MCF 10A (cell line): ENCODE measurements at regions not wholly inside any gene's neighbourhood (a gene's known extent, or its start where the extent isn't known, plus 50 kb on each side); places are given as distances from the start of the nearest gene placed in this dataset.
A peak's percentile ranks its signal among the peaks of the same experiment; 100 is the strongest.

Source experiments
- BruUV-seq: library from RNA; stranded (reverse); fragments of 400-500 nt; replicated peaks from 2 replicates; lab custom pipeline; 2021; lab: Mats Ljungman, UMichigan
- CTCF ChIA-PET: fragments of 300-600 bp; sonication (Branson Sonifier 250); formaldehyde crosslinking; extraction: SDS; loops from one replicate; lab custom pipeline; 2021; ENCODE audit warnings: antibody characterized with exemption, inconsistent platforms; lab: Yijun Ruan, JAX
- POLR2A ChIA-PET: fragments of 300-600, 350-650 bp; sonication (Branson Sonifier 250); formaldehyde crosslinking; extraction: SDS; loops from one replicate; lab custom pipeline; 2020; ENCODE audit warnings: antibody characterized with exemption, inconsistent platforms; lab: Yijun Ruan, JAX
- DNase-seq: peaks from one replicate; pipeline ENCODE4 v3.0.0-alpha.2; 2018; ENCODE audit not compliant: unreplicated experiment
- H3K27ac Mint-ChIP-seq: one replicate; pipeline ENCODE4 v1.8.0; 2022; ENCODE audit warnings: mild to moderate bottlenecking, low read depth, mixed read lengths; ENCODE audit not compliant: unreplicated experiment
- H3K27me3 Mint-ChIP-seq: one replicate; pipeline ENCODE4 v1.8.0; 2022; ENCODE audit warnings: mixed read lengths; ENCODE audit not compliant: insufficient read depth, unreplicated experiment
- H3K36me3 Mint-ChIP-seq: one replicate; pipeline ENCODE4 v1.8.0; 2022; ENCODE audit warnings: mild to moderate bottlenecking, moderate library complexity, mixed read lengths; ENCODE audit not compliant: insufficient read depth, unreplicated experiment
- H3K4me1 Mint-ChIP-seq: one replicate; pipeline ENCODE4 v1.8.0; 2022; ENCODE audit warnings: mixed read lengths; ENCODE audit not compliant: insufficient read depth, unreplicated experiment
- H3K4me3 Mint-ChIP-seq: one replicate; pipeline ENCODE4 v1.8.0; 2022; ENCODE audit warnings: mild to moderate bottlenecking, moderate library complexity, mixed read lengths; ENCODE audit not compliant: unreplicated experiment
- H3K9me3 Mint-ChIP-seq: one replicate; pipeline ENCODE4 v1.8.0; 2022; ENCODE audit warnings: mixed read lengths; ENCODE audit not compliant: unreplicated experiment
- CTCF ChIP-seq: fragments of 200-600 bp; IDR thresholded peaks from one replicate; pipeline ENCODE4 v1.8.0; 2022; ENCODE audit warnings: antibody characterized with exemption, mild to moderate bottlenecking; ENCODE audit not compliant: unreplicated experiment
- intact Hi-C: fragments of 100-400 bp; cut with micrococcal nuclease; formaldehyde crosslinking; loops from 2 replicates; pipeline ENCODE4 v1.14.1; 2022

GRCh38 chr10:62491597-62491996 is 117.4 kb downstream of the ZNF365 start:
- intact Hi-C loops, result no loop called here
- ChIA-PET CTCF (interaction anchor here (0.6 to 3.6 kb wide), 7 partner anchors 54 to 1613 kb away, joined by 3 to 13 read pairs (median 4); no protein-coding TSS in a partner anchor), POLR2A (interaction anchor here (0.6 to 1.0 kb wide), 5 partner anchors 11 to 341 kb away, joined by 3 read pairs; partner anchors contain the start of gene ADO)
- no peak overlapping the region for H3K4me3 Mint-ChIP-seq
- DNase-seq, result peak; percentile 31
- H3K36me3 Mint-ChIP-seq, result no peaks in the 10 kb centered on the region
- TF ChIP-seq CTCF, result no peak
- H3K4me1 Mint-ChIP-seq, result no peaks in the 10 kb centered on the region
- no TSS peak for BruUV-seq
- no peaks in the 10 kb centered on the region for H3K9me3 Mint-ChIP-seq
- H3K27ac Mint-ChIP-seq, result no peak overlapping the region
- H3K27me3 Mint-ChIP-seq, result no peaks in the 10 kb centered on the region

- Mint-ChIP-seq H3K27me3 (no peaks in the 10 kb centered on the region), H3K4me1 (no peaks in the 10 kb centered on the region), H3K4me3 (no peak overlapping the region), H3K27ac (no peak overlapping the region), H3K36me3 (no peaks in the 10 kb centered on the region), H3K9me3 (no peaks in the 10 kb centered on the region)
- intact Hi-C loops, result loop anchor here (1.0 to 2.0 kb wide), 4 partner anchors 55 to 666 kb away; no protein-coding TSS in a partner anchor
- ChIA-PET CTCF (interaction anchor here (0.6 to 3.6 kb wide), 11 partner anchors 21 to 1612 kb away, joined by 3 to 13 read pairs (median 4); no protein-coding TSS in a partner anchor), POLR2A (interaction anchor here (0.6 to 1.0 kb wide), 4 partner anchors 53 to 340 kb away, joined by 3 read pairs; partner anchors contain the start of gene ADO)
- TF ChIP-seq CTCF, result peak; percentile 48
- no TSS peak for BruUV-seq
- DNase-seq, result peak; percentile 61
Measured at GRCh38 chr10:62492012-62492869, 118.1 kb downstream of the ZNF365 start.

- Mint-ChIP-seq H3K4me3 (no peak overlapping the region), H3K36me3 (no peaks in the 10 kb centered on the region), H3K4me1 (no peaks in the 10 kb centered on the region), H3K9me3 (no peaks in the 10 kb centered on the region), H3K27ac (no peak overlapping the region), H3K27me3 (no peaks in the 10 kb centered on the region)
- no peak for DNase-seq
- ChIA-PET CTCF (interaction anchor here (0.7 to 3.6 kb wide), 6 partner anchors 20 to 257 kb away, joined by 3 to 13 read pairs (median 4); no protein-coding TSS in a partner anchor), POLR2A (no interaction called here)
- no peak for TF ChIP-seq CTCF
- intact Hi-C loops, result loop anchor here (1.0 to 2.0 kb wide), 4 partner anchors 56 to 665 kb away; no protein-coding TSS in a partner anchor
- no TSS peak for BruUV-seq
Measured at GRCh38 chr10:62492870-62493180, 118.7 kb downstream of the ZNF365 start.

- no peaks in the 10 kb centered on the region for H3K4me1 Mint-ChIP-seq
- BruUV-seq, result no TSS peak
Measured at GRCh38 chr10:62496925-62497324, 122.8 kb downstream of the ZNF365 start.

More at GRCh38 chr10:62496925-62497324, 122.8 kb downstream of the ZNF365 start:
- ChIA-PET POLR2A (no interaction called here), CTCF (no interaction called here)
- TF ChIP-seq CTCF, result no peak
- Mint-ChIP-seq H3K9me3 (no peaks in the 10 kb centered on the region), H3K36me3 (no peaks in the 10 kb centered on the region), H3K4me3 (no peak overlapping the region), H3K27me3 (no peaks in the 10 kb centered on the region), H3K27ac (no peak overlapping the region)
- intact Hi-C loops, result no loop called here
- DNase-seq, result no peak
